Transverse colon (tissue), 3 donors: ENCODE measurements at regions not wholly inside any gene's neighbourhood (a gene's known extent, or its start where the extent isn't known, plus 50 kb on each side); places are given as distances from the start of the nearest gene placed in this dataset.

Source experiments
- CTCF ChIP-seq, 5 experiments: fragments of 200-600 bp in 3 of 5; fragments of 450-650 bp in 2 of 5; sonication (generic) in 3 of 5; IDR thresholded peaks; 1 replicate in 2 of 5; 2 replicates in 3 of 5; pipeline ENCODE4 v1.5.1; 2016 to 2017; ENCODE audit warnings: antibody characterized with exemption in 5 of 5, inconsistent platforms in 3 of 5, mild to moderate bottlenecking in 2 of 5, moderate library complexity in 1 of 5
- EP300 ChIP-seq: sonication (generic); formaldehyde crosslinking; IDR thresholded peaks from one replicate; pipeline ENCODE4 v1.6.1; 2017; ENCODE audit warnings: antibody characterized with exemption, low read depth
- POLR2A ChIP-seq: fragments of 450-650 bp; IDR thresholded peaks from one replicate; pipeline ENCODE4 v1.6.1; 2016; ENCODE audit warnings: antibody characterized with exemption, mild to moderate bottlenecking, moderate library complexity

DNA sequence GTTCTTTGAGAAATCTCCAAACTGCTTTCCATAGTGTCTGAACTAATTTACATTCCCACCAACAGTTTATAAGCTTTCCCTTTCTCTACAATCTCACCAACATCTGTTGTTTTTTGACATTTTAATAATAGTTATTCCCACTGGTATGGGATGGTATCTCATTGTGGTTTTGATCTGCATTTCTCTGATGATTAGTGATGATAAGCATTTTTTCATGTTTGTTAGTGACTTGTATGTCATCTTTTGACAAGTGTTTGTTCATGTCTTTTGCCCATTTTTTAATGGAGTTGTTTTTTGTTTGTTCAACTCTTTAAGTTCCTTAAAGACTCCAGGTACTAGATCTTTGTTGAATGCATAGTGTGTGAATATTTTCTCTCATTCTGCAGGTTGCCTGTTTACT, 116.6 kb upstream of the TSC22D2 start:
- TF ChIP-seq CTCF (IDR thresholded peaks at IDR 0.05) = no peak
- TF ChIP-seq POLR2A = no peak
- no peak for TF ChIP-seq EP300
